ENCODE measurements at regions not wholly inside any gene's neighbourhood (a gene's known extent, or its start where the extent isn't known, plus 50 kb on each side); places are given as distances from the start of the nearest gene placed in this dataset.

DNA sequence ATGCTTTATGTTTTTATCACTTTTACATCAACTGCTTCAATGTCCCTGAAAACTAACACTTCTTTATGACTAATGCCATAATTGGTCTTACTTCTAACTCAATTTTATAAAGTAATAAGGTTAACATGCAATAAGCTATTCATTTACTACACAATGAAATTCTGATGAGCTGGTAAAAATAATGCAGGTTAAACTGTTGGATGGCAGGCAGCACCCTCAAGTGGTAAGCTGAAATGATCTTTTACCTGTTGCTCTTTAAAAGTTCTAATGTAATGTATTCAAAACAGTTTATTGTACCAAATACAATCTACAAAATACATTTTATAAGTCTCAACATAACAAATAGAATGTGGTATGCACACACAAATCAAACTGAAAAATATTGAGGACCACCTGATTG lies 1280.3 kb downstream of the CDH8 start (continued):
- TF ChIP-seq, protein P1, sequence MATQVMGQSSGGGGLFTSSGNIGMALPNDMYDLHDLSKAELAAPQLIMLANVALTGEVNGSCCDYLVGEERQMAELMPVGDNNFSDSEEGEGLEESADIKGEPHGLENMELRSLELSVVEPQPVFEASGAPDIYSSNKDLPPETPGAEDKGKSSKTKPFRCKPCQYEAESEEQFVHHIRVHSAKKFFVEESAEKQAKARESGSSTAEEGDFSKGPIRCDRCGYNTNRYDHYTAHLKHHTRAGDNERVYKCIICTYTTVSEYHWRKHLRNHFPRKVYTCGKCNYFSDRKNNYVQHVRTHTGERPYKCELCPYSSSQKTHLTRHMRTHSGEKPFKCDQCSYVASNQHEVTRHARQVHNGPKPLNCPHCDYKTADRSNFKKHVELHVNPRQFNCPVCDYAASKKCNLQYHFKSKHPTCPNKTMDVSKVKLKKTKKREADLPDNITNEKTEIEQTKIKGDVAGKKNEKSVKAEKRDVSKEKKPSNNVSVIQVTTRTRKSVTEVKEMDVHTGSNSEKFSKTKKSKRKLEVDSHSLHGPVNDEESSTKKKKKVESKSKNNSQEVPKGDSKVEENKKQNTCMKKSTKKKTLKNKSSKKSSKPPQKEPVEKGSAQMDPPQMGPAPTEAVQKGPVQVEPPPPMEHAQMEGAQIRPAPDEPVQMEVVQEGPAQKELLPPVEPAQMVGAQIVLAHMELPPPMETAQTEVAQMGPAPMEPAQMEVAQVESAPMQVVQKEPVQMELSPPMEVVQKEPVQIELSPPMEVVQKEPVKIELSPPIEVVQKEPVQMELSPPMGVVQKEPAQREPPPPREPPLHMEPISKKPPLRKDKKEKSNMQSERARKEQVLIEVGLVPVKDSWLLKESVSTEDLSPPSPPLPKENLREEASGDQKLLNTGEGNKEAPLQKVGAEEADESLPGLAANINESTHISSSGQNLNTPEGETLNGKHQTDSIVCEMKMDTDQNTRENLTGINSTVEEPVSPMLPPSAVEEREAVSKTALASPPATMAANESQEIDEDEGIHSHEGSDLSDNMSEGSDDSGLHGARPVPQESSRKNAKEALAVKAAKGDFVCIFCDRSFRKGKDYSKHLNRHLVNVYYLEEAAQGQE (IDR thresholded peaks at IDR 0.05), result no peak
- no peak for TF ChIP-seq RXRA (IDR thresholded peaks at IDR 0.05)
- no peak for TF ChIP-seq HNF4A (conservative IDR thresholded peaks at IDR 0.05)
- no peak for TF ChIP-seq HNF4G (IDR thresholded peaks at IDR 0.05)
- TF ChIP-seq JUND (IDR thresholded peaks at IDR 0.05), result no peak
- TF ChIP-seq FOXA1 (IDR thresholded peaks at IDR 0.05), result no peak
- TF ChIP-seq, protein P2, sequence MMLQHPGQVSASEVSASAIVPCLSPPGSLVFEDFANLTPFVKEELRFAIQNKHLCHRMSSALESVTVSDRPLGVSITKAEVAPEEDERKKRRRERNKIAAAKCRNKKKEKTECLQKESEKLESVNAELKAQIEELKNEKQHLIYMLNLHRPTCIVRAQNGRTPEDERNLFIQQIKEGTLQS (IDR thresholded peaks at IDR 0.05), result no peak
- no peak for TF ChIP-seq TAF1 (conservative IDR thresholded peaks at IDR 0.05)

DNA sequence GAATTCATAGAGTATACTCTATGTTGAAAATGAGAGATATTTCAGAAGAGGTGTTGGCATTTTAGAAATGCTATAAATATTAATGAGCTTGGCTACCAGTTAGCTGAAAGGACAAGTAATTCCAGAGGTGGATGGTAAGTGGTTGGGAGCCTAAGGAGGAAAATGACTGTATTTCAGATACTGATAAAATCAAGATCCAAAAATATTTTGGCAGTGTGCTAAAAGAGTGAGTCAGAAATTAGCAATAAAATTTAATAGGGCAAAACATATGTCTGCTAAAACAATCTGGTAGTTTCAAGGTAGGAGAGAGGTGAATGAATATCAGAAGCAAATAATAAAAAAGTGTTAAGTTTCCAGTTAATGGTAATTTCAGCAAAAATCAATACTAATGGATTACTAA lies 1287.9 kb downstream of the CDH8 start:
- Histone ChIP-seq H3K9me3 (ENCODE audit: control insufficient read depth in 4 of 4, low read length in 3 of 4) (no peaks in the 10 kb centered on the region), H3K27me3 (ENCODE audit: control insufficient read depth in 4 of 4, insufficient read depth in 4 of 4, low read length in 3 of 4) (no peaks in the 10 kb centered on the region), H3K9ac (ENCODE audit: low read depth in 1 of 2, low read length in 2 of 2) (no peak overlapping the region), H3K4me3 (ENCODE audit: low read depth in 1 of 3, low read length in 3 of 3) (no peak overlapping the region), H3K4me1 (ENCODE audit: control insufficient read depth in 4 of 4, insufficient read depth in 4 of 4, low read length in 3 of 4) (no peaks in the 10 kb centered on the region), H3K36me3 (ENCODE audit: control insufficient read depth in 4 of 4, insufficient read depth in 3 of 4, low read depth in 1 of 4, low read length in 3 of 4) (no peaks in the 10 kb centered on the region), H3K27ac (ENCODE audit: low read depth in 1 of 2, low read length in 2 of 2) (no peak overlapping the region)
- DNase-seq (ENCODE audit: low spot score), result no peak
- TF ChIP-seq RAD21 (IDR thresholded peaks at IDR 0.05) (no peak), HNF4A (conservative IDR thresholded peaks at IDR 0.05) (no peak), FOXA1 (IDR thresholded peaks at IDR 0.05) (no peak), RXRA (IDR thresholded peaks at IDR 0.05) (no peak), SP1 (IDR thresholded peaks at IDR 0.05) (no peak), GABPA (IDR thresholded peaks at IDR 0.05 in 1 of 2, conservative IDR thresholded peaks at IDR 0.05 in 1 of 2) (no peak)
- TF ChIP-seq, protein P3, sequence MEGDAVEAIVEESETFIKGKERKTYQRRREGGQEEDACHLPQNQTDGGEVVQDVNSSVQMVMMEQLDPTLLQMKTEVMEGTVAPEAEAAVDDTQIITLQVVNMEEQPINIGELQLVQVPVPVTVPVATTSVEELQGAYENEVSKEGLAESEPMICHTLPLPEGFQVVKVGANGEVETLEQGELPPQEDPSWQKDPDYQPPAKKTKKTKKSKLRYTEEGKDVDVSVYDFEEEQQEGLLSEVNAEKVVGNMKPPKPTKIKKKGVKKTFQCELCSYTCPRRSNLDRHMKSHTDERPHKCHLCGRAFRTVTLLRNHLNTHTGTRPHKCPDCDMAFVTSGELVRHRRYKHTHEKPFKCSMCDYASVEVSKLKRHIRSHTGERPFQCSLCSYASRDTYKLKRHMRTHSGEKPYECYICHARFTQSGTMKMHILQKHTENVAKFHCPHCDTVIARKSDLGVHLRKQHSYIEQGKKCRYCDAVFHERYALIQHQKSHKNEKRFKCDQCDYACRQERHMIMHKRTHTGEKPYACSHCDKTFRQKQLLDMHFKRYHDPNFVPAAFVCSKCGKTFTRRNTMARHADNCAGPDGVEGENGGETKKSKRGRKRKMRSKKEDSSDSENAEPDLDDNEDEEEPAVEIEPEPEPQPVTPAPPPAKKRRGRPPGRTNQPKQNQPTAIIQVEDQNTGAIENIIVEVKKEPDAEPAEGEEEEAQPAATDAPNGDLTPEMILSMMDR (IDR thresholded peaks at IDR 0.05; ENCODE audit: low read depth, low read length, missing input control), result no peak
- TF ChIP-seq, protein P4, sequence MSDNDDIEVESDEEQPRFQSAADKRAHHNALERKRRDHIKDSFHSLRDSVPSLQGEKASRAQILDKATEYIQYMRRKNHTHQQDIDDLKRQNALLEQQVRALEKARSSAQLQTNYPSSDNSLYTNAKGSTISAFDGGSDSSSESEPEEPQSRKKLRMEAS (IDR thresholded peaks at IDR 0.05), result no peak
- TF ChIP-seq, protein P1 (IDR thresholded peaks at IDR 0.05), result no peak

All from liver (tissue), 7 donors.